ENCODE measurements at regions not wholly inside any gene's neighbourhood (a gene's known extent, or its start where the extent isn't known, plus 50 kb on each side); places are given as distances from the start of the nearest gene placed in this dataset.
A peak's percentile ranks its signal among the peaks of the same experiment; 100 is the strongest.

- peak; percentile 96 for DNase-seq (ENCODE audit: low spot score)
These were observed 138.4 kb upstream of the SPACA1 start for GRCh38 chr6:87908978-87909811.

DNA sequence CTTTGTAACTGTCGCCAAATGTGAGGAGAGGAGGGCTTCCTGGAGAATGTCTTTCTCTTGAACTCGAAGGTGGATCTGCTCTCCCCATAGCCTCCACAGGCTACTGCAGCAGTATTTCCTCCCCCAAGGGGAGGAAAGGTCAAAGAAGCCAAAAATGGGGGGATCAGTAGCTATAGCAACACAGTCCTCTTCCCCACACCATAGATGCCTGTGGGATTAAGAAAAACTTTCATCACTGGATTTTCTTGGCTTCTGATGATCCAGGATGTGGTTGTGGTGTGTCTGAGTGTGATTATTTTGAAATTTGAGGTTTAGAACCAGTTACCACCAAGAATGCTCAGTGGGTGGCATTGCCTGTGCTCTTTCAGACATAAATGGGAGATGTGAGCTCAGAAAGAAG lies 140.1 kb upstream of the SPACA1 start:
- peak; percentile 91 for DNase-seq (ENCODE audit: low spot score)

- no peak for DNase-seq (ENCODE audit: low spot score)
These were observed 142.5 kb upstream of the SPACA1 start for GRCh38 chr6:87905101-87905641.

DNA sequence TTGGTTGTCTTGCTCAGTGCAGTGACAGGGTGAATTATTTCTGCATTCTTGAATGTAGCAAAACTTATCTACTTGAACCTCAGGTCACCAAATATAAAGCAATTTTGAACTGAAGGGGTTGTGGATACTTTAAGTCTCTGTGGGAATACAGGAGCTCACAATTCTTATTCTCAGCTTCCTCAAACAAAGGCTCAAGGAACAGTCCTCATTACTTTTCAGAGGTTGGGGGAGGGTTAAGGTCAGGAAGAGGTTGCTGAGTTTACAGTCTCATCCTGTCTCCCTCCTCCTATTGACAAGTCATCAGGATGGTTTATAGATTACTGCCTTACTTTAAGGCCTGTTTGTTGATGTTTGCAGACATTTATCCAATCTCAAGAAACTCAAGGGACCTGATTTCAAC lies 143.6 kb upstream of the SPACA1 start:
- DNase-seq (ENCODE audit: low spot score), result no peak

GRCh38 chr6:87903323-87903722 lies 144.3 kb upstream of the SPACA1 start:
- no peak for DNase-seq (ENCODE audit: low spot score)

DNA sequence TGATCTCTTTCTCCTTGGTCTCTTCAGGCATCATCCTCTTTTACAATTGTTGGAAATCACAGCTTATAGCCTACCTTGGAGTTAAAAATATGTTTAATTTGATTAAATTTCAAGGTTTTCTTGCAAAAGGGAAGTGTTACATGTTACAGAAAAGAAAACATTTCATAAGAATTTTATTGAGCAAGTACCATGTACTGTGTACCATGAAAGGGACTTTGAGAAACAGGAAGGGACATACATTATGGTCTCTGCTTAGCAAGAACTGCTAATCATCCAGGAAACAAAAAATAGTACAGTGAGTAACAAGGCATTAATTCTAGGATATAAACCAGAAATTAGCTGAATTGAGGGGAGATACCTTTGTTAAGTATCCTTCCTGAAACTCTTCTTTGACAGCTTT lies 145.3 kb upstream of the SPACA1 start:
- DNase-seq (ENCODE audit: low spot score), result no peak

DNA sequence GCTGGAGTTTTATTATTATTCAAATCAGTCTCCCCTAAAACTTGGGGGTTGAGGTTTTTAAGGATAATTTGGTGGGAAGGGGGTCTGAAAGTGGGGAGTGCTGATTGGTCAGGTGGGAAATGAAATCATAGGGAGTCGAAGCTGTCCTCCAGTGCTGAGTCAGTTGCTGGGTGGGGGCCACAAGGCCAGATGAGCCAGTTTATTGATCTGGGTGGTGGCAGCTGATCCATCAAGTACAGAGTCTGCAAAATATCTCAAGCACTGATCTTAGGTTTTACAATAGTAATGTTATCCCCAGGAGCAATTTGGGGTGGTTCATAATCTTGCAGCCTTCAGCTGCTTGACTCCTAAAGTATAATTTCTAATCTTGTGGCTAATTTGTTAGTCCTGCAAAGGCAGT lies 146.0 kb upstream of the SPACA1 start:
- DNase-seq (ENCODE audit: low spot score), result no peak

DNA sequence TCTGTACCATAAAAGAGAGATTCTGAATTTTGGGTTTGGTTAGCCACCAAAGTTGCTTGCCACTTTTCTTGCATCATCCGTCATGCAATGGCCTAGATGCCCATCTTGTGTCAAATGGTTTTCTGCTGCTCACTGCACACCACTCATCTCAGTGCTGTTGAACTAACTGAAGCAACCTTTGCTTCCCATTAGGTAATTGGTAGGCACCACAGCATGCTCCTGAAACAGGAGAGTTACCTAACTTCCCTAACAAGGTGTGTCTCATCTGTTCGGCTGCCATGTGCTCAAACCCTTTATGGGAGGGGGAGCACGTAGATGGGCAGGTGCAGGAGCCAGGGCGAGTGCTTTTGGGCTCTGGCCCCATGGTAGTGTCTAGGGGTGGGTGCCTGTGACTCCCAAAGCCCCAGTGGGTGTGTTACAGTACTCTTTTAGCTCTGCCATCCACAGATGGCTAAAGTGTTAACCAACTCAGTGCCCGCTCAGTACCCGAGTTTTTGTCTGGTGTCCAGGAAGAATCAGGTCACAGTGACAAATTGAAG lies 147.4 kb upstream of the SPACA1 start:
- DNase-seq (ENCODE audit: low spot score), result no peak

- no peak for DNase-seq (ENCODE audit: low spot score)
These were observed 148.0 kb upstream of the SPACA1 start for GRCh38 chr6:87899499-87900147.

DNA sequence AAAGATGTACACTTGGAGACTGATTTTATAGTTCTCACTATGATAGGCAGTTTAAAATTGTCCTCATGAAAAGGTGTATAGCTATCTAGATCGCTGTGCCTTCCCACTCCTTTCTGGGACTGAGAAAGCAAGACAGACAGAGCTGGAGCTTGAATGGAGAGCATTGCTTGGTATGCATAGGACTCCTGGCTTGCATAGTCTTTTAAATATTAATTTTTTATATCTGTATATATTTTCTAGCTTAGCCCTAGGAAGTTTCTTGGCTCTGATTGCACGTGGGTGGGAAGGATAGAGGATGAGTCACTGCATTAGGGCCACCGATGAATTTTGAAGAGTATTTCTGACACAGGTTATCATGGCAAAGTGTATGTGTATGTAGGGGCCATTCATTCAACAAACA lies 150.0 kb upstream of the SPACA1 start:
- peak; percentile 43 for DNase-seq (ENCODE audit: low spot score)

GRCh38 chr6:87897013-87897412 lies 150.6 kb upstream of the SPACA1 start:
- DNase-seq (ENCODE audit: low spot score), result no peak

GRCh38 chr6:87887266-87887665 lies 160.4 kb upstream of the SPACA1 start:
- DNase-seq (ENCODE audit: low spot score), result no peak

GRCh38 chr6:87884203-87884602 lies 163.4 kb upstream of the SPACA1 start:
- DNase-seq (ENCODE audit: low spot score), result no peak

GRCh38 chr6:87881342-87881895 lies 166.2 kb upstream of the SPACA1 start:
- no peak for DNase-seq (ENCODE audit: low spot score)

DNA sequence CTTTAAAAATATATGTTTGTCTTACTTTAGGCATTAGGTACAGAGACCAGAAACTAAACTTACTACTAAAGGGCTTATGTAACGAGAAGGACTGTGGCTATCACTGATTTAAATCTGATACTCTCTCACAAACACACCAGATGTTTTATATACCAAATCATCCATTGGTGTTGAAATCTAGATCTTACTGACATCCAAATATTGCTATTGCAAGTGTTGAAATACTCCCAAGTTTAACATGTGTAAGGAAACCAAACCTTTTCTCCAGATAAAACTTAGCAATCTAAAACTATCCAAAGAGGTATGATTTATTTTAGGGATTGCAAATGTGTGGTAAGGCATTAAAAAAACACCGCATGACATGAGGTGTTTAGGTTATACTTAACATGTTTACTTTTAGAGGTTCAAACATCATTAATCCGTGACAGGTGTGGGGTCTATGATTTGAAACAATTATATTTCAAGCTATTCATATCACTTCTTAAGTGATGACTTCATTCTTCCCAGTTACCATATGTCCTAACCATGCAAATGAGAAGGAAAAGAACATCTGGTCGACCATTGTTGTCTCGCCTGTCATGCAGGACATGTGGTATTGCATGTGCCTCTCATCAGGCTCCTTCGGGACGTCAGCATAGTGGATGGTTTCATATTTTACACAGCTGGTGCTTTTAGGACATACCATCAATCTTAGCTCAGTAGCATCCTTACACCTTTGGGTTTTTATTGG lies 168.3 kb upstream of the SPACA1 start:
- DNase-seq (ENCODE audit: low spot score), result peak; percentile 49

GRCh38 chr6:87875781-87876180 lies 171.9 kb upstream of the SPACA1 start:
- no peak for DNase-seq (ENCODE audit: low spot score)

- DNase-seq (ENCODE audit: low spot score), result no peak
These were observed 171.5 kb upstream of the AKIRIN2 start for GRCh38 chr6:87873556-87873955.

DNA sequence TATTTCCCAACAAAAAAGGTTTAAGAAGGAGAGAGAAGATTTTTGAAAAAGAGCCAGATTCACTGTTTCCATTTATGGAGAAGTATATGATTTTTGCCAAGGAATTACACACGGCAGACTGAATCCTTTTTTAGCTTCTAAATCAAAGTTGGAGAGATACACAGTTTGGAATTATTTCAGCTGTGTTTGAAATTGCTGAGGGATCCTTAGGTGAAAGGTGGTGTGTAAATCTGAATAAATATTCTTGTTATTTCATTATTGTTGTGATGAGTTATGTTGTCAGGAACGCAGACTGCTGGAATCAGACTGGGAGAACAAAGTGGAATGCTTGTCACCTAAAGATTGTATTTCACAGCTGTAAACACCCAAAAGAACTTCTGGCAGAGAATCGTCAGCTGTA lies 168.5 kb upstream of the AKIRIN2 start:
- peak; percentile 82 for DNase-seq (ENCODE audit: low spot score)

GRCh38 chr6:87869064-87869905 lies 167.3 kb upstream of the AKIRIN2 start:
- DNase-seq (ENCODE audit: low spot score), result peak; percentile 70

GRCh38 chr6:87860902-87861301 lies 158.9 kb upstream of the AKIRIN2 start:
- no peak for DNase-seq (ENCODE audit: low spot score)

DNA sequence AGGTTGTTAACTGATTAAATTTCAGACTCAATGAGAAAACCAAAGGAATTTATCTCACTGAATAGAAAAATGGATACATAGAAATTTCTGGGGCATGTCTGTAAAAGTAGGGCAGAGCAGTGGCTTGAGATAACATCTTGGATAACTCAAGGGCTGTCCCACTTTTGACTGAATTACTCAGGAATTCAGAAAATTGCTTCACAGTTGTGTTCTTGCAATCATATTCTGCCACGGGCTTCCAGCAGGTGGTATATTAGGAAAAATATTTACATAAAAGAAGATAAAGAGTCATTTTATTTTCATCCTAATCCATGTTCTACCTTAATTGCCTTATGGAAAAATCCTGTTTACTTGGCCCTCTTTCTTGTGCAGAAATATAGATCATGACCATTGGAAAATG lies 156.4 kb upstream of the AKIRIN2 start:
- peak; percentile 32 for DNase-seq (ENCODE audit: low spot score)

Measured in umbilical cord (tissue), 1 donor.